NCI-H1436 treated with DMSO at 0.1 percent for 48 hours (cell line): ENCODE measurements at regions not wholly inside any gene's neighbourhood (a gene's known extent, or its start where the extent isn't known, plus 50 kb on each side); places are given as distances from the start of the nearest gene placed in this dataset.
"Not testable (repeated sequence)": the region's sequence is repeated elsewhere in the genome, so short reads cannot be mapped to it uniquely, and the experiment has no call there.

Experiments
- DNase-seq: peaks from one replicate; lab custom pipeline; 2025; lab: John Stamatoyannopoulos, UW

DNA sequence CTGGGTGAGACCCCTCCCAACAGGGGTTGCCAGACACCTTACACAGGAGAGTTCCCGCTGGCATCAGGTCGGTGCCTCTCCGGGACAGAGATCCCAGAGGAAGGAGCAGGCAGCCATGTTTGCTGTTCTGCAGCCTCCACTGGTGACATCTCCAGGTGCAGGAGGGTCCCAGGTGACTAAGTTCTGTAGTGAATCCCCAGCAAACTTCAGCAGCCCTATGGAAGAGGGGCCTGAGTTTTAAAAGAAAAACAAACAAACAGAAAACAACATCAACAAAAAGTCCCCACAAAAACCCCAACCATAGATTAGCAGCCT, 515.1 kb downstream of the FRK start:
- no peak for DNase-seq

DNA sequence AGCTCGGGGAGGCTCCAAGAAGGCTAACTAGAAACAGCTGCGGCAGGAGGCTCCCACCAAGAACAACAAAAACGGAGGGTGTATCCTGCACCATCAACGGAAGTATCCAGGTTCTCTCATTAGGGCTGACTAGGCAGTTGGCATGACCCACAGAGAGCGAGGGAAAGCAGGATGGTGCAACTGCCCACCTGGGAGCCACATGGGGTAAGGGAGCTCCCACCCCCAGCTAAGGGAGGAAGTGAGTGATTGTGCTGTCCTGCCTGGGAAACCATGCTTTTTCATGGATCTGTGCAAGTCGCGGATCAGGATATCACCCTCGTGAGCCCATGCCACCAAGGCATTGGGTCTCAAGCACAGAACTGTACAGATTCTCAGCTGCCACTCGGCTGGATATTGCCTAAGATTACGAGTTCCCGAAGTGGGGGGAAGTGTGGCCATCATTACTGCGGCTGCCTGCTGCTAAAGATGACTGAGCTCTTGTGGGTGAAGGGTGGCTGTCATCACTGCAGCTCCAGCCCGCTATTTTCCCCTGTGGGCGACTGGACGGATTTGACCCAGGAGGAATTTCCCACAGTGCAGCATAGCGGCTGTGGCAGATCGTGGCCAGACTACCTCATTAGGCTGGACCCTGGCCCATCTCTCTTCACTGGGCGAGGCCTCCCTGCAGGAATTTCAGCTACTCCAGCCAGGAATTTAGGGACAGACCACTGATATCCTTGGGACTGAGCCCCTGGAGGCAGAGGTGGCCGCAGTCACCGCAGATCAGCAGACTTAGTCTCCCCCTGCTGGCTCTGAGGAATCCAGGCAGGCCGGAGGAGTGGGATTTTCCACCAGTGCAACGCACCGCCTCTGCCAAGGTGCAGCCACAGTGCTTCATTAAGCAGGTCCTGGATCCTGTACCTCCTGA, 515.7 kb downstream of the FRK start:
- DNase-seq: no peak

DNA sequence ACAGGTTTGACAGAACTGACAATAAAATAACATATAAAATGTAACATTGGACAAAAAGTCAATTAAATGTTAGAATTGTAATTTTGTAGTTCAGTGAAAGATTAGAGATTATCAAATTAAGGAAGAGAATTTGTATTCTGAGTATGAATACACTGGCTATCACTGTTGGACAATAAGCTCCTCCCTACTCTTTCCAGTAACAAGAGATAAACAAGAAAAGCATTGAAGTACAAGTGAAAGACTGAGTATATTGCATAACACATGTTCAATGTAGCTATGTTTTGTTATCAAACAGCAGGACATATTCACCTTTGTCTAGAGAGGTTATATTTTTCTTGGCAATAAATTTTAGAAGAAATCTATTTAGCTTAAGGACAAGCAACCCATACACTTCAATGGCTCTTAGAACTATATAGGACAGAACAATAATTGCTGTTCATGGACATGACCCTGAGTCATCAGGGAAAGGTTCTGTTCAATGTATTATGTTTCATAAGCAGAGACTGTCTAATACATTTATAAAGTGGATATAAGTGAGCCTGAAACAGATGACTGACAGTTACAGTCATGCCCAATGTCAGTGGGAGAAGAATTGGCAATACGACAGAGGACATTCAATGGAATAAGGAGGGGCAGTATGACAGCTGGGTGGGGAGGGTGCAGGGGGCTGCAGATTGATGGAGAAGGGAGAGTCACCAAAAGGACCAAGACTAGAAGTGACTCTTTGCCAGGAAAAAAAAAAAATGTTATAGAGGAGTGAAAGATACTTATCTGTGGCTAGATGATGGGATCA, 520.4 kb downstream of the FRK start:
- no peak for DNase-seq

DNA sequence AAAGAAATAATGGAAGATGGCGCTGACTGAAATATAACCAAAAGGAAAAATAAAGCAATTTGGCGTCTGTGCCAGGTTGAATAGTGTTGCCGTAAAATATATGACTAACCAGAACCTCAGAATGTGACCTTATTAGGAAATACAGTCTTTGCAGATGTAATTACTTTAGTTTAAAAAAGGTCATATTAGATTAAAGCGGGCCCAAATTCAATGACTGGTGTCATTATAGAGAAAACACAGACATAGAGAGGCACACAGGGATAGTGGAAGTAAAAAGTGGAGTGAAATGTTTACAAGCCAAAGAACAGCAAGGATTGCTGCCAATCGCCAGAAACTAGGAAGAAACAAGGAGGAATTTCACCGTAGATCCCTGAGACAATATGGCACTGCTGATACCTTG, 521.2 kb downstream of the FRK start:
- DNase-seq: no peak

DNA sequence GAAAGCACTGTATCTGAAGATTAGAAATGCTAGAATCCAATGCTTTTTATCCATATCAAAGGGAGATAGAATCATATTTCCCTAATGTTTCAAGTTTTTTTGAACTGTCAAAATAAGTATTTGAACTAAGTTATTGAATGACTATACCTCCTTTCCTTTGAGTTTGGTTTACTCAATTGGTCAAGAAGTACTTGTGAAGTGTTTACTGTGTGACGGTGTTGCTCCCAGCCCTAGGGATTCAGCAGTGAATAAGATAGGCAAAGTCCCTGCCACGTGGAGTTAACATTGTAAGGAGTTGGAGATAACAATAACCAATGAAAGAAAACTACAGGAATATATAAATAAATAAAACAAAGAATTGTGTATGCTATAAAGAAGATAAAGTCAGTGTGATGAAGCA, 535.9 kb downstream of the FRK start:
- no peak for DNase-seq

DNA sequence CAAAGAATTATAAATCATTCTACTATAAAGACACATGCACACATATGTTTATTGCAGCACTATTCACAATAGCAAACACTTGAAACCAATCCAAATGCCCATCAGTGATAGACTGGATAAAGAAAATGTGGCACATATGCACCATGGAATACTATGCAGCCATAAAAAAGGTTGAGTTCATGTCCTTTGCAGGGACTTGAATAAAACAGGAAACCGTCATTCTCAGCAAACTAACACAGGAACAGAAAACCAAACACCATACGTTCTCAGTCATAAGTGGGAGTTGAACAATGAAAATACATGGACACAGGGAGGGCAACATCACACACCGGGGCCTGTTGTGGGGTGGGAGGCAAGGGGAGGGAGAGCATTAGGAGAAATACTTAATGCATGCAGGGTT, 538.9 kb downstream of the FRK start:
- DNase-seq: not testable (repeated sequence)

DNA sequence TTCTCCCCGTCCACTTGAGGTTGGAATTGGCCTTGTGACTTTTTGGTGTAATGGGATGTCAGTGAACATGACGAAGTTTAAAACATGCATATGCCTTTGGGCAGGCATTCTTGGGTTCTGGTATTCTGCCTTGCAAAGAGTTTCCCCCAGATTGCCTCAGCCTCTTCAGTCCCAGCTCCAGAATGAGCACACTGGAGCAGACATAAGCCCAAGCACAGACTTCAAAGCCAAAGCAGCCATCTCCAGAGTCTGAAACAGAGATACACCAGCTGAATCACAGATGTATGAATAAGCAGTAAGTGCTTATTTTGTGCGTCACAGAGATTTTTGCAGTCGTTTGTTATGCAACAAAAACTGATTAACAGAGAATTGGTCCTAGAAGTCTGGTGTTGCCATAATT, 546.0 kb downstream of the FRK start:
- no peak for DNase-seq

DNA sequence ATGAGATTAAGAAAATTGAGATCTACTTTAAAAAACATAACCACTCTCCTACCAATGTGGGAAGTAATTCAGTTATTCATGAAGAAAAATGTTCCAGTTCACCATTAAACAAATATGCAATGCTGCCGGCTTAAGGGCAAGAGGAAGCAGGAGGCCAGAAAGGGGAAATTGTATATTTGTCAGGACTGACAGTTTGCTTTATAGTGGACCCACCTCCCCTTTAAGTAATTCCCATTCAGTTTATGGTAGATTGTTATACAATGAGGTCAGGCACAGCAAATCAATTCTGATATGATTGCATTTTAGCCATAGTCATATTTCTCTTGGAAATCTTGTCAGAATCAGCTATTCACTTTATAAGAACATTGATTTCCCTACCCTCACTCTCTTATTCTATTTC, 547.8 kb downstream of the FRK start:
- no peak for DNase-seq

DNA sequence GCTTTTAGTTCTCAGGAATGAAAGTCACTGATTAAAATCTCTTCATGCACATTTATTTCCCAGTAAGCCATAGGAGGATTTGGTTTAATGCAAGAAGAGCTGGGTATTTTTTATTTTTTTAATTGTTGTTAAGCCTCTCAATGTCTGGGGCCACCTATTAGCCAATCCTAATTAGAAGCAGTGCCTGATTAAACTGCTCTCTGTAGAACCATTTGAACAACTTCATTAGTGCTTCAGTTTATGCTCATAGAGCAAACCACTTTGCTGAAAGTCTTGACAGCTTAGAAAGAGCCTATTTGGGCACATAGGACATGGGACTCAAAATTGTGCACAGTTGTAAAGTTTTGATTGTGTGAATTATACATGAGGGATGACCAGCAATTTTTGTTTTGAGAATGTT, 548.9 kb downstream of the FRK start:
- no peak for DNase-seq

DNA sequence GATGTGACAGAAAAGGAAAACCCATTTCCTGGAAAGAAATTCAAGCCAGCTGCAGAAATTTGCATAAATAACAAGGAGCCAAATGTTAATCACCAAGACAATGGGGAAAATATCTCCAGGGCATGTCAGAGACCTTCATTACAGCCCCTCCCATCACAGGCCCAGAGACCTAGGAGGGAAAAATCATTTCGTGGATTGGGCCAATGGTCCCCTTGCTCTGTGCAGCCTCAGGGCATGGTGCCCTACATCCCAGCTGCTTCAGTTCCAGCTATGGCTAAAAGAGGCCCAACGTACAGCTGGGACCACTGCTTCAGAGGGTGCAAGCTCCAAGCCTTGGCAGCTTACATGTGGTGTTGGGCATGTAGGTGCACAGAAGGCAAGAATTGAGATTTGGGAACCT, 558.3 kb downstream of the FRK start:
- DNase-seq: not testable (repeated sequence)

DNA sequence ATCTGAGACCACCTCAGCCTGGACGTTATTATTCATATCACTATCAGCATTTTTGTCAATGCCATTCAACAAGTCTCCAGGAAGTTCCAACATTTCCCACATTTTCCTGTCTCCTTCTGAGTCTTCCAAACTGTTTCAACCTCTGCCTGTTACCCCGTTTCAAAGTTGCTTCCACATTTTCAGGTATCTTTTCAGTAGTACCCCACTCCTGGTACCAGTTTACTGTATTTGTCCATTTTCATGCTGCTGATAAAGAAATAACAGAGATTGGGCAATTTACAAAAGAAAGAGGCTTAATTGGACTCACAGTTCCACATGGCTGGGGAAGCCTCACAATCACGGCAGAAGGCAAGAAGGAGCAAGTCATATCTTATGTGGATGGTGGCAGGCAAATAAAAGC, 565.5 kb downstream of the FRK start:
- DNase-seq: no peak

DNA sequence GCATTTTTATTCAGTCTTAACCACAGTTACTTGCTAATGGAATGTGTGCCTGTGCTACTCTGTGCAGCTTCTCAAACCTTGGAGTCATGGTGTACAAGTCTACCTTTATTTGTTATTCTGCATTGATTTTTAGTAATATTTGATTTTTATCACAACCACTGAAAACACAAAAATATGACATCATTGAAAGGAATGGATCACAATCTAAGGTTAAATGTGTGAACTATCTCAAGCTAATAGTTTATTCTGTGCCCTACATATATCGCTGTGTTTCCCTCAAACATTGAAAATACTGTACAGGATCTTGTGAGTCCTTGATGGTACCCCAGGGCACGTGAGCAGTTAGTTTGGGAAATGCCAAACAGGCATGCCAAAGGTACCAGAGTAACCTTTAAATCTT, 573.4 kb downstream of the FRK start:
- no peak for DNase-seq

DNA sequence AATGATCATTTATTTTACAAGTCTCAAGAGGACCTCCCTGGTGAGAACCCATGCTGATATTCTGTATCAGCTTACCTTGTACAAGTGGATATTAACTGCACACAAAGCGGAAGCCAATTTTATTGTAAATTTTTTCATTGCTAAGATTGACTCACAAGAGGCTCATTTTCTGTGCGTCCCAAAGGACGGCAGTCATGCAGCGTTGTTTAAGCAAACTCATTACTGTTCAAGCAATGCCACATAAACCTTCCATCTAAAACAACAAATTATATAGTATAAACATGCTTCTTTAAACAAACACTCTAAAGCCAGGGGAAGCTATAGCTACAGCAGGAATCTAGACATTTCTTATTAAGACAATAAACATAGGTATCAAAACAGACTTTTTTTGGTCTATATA, 575.3 kb downstream of the FRK start:
- DNase-seq: peak; percentile 75

DNA sequence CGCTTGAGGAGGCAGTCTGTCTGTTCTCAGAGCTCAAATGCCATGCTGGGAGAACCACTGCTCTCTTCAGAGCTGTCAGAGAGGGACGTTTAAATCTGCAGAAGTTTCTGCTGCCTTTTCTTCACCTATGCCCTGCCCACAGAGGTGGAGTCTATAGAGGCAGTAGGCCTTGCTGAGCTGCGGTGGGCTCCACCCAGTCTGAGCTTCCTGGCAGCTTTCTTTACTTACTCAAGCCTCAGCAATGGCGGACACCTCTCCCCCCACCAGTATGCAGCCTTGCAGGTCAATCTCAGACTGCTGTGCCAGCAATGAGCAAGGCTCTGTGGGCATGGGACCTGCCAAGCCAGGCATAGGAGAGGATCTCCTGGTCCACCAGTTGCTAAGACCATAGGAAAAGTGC, 580.1 kb downstream of the FRK start:
- DNase-seq: not testable (repeated sequence)

DNA sequence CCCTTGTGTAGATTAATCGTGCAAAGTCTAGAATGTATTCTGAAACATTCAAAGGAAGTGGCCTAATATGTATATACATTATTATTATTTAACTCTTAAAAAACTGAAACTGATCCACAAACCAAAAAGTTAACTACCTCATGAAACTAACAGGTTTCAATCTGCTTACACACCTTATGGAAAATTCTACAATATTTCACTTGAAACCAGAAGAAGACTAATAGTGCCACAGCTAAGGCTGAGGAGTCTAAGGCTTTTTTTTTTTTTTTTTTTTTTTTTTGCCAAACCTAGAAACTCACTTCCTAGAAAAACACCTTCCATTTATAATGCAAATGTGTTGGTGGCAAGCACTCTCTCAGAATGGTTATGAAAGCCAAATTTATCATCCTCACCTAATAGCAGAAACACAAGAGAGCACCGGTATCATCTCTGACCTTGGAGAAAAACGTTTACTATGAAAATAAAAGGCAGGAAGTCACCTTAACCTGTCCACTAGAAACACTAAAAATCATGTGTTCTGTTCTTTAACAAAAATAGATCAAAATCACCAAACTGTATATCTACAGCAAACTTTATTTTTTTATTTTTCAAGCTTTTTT, 586.1 kb downstream of the FRK start:
- no peak for DNase-seq

DNA sequence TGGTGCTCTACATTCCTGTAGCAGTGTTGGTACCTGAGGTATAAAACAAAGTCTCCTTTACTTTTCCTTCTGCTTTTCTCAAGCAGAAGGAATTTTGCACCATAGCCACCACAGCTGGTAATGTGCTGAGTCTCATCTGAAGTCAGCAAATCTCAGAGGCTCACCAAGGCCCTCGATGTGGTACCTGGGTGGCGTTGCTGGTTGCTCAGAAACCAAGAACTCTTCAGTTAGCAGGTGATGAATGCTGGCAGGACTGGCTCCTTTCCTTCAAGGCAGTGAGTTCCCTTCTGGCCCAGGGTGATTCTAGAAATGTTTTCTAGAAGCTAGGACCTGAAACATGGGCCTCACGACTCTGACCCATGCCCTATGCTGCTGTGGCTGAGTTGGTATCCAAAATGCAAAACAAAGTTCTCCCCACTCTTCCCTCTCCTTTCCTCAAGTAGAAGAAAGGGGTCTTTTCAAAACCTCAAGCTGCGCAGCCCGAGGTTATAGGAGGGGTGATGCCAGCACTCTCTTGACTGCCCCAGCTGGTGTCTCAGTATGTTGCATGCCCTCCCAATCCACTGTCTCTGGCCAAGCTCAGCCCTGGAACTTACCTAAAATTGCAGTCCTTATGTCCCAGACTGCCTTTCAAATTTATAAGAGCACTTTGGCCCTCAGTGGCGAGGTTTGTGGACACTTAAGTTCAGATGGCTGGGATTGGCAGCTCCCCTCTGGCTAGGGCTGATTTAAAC, 592.3 kb downstream of the FRK start:
- DNase-seq: no peak

DNA sequence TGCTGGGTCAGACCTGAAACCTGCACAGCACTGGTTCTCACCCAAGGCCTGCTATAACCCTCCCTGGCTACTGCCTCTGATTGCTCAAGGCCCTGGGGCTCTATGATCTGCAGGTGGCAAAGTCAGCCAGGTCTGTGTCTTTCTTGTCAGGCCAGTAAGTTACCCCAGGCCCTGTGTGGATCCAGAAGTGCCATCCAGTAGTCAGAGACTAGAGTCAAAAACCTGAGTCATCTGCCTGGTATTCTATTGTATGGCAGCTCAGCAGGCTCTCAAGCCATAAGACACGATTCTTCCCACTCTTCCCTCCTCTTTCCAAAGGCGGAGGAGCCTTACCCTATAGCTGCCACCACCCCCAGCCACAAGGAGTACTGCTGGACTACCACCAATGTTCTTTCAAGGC, 593.0 kb downstream of the FRK start:
- no peak for DNase-seq

DNA sequence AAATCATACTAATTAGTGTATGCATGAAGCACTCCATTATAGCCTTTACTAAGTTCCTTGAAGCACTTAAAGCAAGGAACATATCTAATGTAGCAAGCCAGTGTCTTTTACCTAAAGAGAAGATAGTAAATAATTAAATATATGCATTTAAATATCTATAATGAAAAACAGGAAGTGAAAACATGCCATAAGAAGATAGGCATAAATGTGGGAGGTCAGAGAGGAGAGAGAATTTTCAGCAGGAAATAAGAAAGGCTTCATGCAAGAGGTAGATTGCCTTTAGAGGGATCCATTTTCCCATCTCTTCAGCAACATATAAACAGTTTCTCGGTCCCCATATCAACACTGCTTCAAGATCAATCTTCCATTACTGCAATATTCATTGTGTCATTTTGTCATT, 599.8 kb downstream of the FRK start:
- DNase-seq: no peak

DNA sequence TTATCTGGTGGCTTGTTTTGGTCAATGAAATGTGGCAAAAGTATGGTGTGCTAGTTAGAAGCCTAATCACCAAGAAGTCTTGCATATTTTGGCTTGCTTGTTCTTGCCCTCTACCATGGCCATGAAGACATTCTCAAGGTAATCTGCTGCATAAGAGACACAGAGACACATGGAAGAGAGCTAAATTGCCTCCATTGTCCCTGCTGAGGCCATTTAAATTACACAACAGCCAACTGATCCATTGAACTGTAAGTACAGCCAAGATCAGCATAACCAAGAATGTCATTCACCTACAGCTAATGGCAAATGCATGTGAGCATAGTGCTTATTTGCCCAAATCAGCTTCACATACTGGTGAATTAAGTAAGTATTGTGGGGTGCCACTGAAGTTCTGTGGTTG, 603.8 kb downstream of the FRK start:
- DNase-seq: no peak

DNA sequence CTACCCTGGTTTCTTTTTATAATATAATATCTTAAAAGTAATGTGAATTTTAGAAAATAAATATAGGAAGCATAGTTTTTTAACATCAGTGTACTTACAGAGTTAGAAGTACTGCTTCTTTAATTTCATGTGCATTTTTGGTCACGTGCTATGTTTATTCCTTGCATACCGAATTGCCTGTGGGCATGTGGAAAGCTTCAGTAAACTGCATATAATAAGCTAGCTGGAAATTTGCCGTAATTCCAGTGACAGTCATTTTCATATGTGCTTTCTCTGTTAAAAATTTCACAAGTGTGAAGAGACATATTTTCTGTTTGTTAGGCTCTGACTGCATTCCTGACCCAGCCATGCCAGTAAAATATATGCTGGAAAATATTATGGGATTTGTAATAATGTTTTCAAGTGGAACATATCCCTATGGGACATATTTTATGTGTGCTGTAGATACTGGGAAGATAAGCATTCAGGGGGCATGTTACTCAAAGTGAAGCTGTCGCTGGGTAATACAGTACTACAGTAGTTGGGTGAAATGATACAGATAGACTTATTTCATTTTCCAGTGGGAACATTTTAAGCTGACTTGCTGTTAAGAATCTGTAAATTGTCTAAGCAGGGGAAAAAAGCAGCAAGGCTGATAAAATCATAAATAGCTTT, 616.7 kb downstream of the FRK start:
- DNase-seq: no peak

DNA sequence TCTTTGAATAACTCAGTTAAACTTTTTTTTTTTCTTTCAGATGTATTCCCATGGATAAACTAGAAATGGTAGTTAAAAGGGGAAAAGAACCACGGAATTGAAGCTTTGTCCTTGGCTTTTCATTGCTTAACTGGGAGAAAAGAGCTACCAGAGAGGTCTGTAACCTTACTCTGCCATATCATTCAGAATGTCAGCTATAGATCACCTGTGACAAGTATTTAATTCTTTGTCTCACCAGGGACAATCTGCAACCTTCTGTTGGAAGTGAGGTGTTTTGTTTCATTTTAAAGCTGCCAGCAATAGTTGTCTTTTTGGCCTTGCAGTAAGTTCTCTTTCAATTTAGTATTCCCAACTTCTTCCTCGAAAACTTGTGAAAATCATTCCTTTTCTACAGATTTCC, 618.4 kb downstream of the FRK start:
- DNase-seq: no peak

DNA sequence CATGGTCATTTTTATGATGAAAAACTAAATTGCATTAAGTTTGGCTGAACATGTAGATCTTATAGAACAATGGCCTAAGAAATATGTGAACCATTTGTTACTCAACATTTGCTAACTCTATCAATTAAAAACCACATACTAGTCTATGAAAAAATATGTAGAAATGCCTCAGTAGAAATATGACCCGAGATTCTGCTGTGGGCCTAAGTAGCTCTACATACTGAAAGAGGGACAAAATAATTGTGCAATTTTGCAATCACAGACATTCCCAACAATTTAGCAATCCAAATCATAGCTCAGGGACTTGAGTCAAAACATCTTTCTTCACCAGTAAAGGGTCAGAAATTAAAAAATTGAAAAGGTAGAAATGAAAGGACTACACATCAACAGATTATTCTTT, 619.0 kb downstream of the FRK start:
- no peak for DNase-seq
